T-cell (primary cell): ENCODE measurements at regions not wholly inside any gene's neighbourhood (a gene's known extent, or its start where the extent isn't known, plus 50 kb on each side); places are given as distances from the start of the nearest gene placed in this dataset.

ENCODE experiments used
- ATAC-seq, 4 experiments: fragments of 200-7000 bp in 3 of 4; fragments of 150-1000 bp in 1 of 4; cut with Tn5 transposase; replicated peaks in 1 of 4; 1 replicate in 3 of 4; 2 replicates in 1 of 4; pipeline ENCODE4 v1.10.0; 2021; ENCODE audit warnings: moderate library complexity in 3 of 4, mild to moderate bottlenecking in 2 of 4, moderate number of reproducible peaks in 1 of 4
- CTCF ChIA-PET, 2 donors: fragments of 300-600 bp; sonication (Branson Sonifier 250); formaldehyde crosslinking; loops; one replicate each; lab custom pipeline; 2022; ENCODE audit warnings: antibody characterized with exemption in 2 of 2; lab: Charles Lee
- POLR2A ChIA-PET, 2 donors: fragments of 300-600 bp; sonication (Branson Sonifier 250); formaldehyde crosslinking; loops; one replicate each; lab custom pipeline; 2022; ENCODE audit warnings: antibody characterized with exemption in 2 of 2; lab: Charles Lee
- DNase-seq, 35 experiments: peaks; one replicate each; pipeline versions ENCODE4 v3.0.0 to v3.0.0-alpha.2; 2013 to 2023
- H3K27ac ChIP-seq: one replicate; pipeline ENCODE4 v1.5.1; 2013; ENCODE audit warnings: low read length
- H3K27me3 ChIP-seq, 2 experiments: replicated peaks in 1 of 2; 1 replicate in 1 of 2; 2 replicates in 1 of 2; pipeline versions ENCODE4 v1.6.1 to v1.7.0; 2013; ENCODE audit warnings: low read length in 1 of 2, mixed read lengths in 1 of 2; ENCODE audit not compliant: control insufficient read depth in 2 of 2, insufficient read depth in 2 of 2; ENCODE audit errors: extremely low read depth in 1 of 2
- H3K36me3 ChIP-seq, 2 donors: 1 replicate in 1 of 2; 2 replicates in 1 of 2; pipeline versions ENCODE4 v1.6.1 to v1.7.0; 2013; ENCODE audit warnings: low read length in 1 of 2; ENCODE audit not compliant: control insufficient read depth in 2 of 2, insufficient read depth in 1 of 2; ENCODE audit errors: extremely low read depth in 1 of 2
- H3K4me1 ChIP-seq, 2 experiments: 1 replicate in 1 of 2; 2 replicates in 1 of 2; pipeline versions ENCODE4 v1.6.1 to v1.7.0; 2013; ENCODE audit warnings: low read length in 2 of 2, mixed read lengths in 1 of 2; ENCODE audit not compliant: insufficient read depth in 2 of 2, control insufficient read depth in 1 of 2; ENCODE audit errors: extremely low read depth in 1 of 2
- H3K4me3 ChIP-seq, 2 donors: 1 replicate in 1 of 2; 2 replicates in 1 of 2; pipeline versions ENCODE4 v1.5.1 to v1.7.0; 2013; ENCODE audit warnings: mild to moderate bottlenecking in 2 of 2, low read length in 1 of 2, moderate library complexity in 1 of 2; ENCODE audit not compliant: control insufficient read depth in 1 of 2; ENCODE audit errors: extremely low read depth in 1 of 2
- H3K9me3 ChIP-seq: 2 replicates; pipeline ENCODE4 v1.7.0; 2013
- H3K27ac Mint-ChIP-seq, 2 donors: one replicate each; pipeline ENCODE4 v1.8.0; 2020 to 2021; ENCODE audit warnings: mild to moderate bottlenecking in 2 of 2, mixed read lengths in 2 of 2
- H3K27me3 Mint-ChIP-seq, 2 donors: one replicate each; pipeline ENCODE4 v1.8.0; 2021 to 2022; ENCODE audit warnings: mixed read lengths in 2 of 2
- H3K36me3 Mint-ChIP-seq: one replicate; pipeline ENCODE4 v1.8.0; 2021; ENCODE audit warnings: mixed read lengths
- H3K4me1 Mint-ChIP-seq, 3 donors: one replicate each; pipeline ENCODE4 v1.8.0; 2020 to 2022; ENCODE audit warnings: mixed read lengths in 3 of 3, mild to moderate bottlenecking in 1 of 3
- H3K4me3 Mint-ChIP-seq, 3 donors: one replicate each; pipeline ENCODE4 v1.8.0; 2020 to 2022; ENCODE audit warnings: mild to moderate bottlenecking in 3 of 3, mixed read lengths in 3 of 3, moderate library complexity in 3 of 3
- H3K9me3 Mint-ChIP-seq, 3 donors: one replicate each; pipeline ENCODE4 v1.8.0; 2020 to 2022; ENCODE audit warnings: mixed read lengths in 3 of 3
- WGBS: methylation state at CpG from one replicate; pipeline ENCODE4 v1.1.5; 2013; ENCODE audit warnings: missing lambda C conversion rate; ENCODE audit not compliant: insufficient coverage; 5-methylcytosine and 5-hydroxymethylcytosine counted together

- H3K27me3 ChIP-seq: no peaks in the 10 kb centered on the region
- no CpG with 5 or more reads among the region's 1 CpG for WGBS
- ChIA-PET CTCF (no interaction called here), POLR2A (no interaction called here)
- Mint-ChIP-seq H3K9me3 (peaks cover 0 to 4% (median 3%) of the 10 kb centered on the region in 3 donors), H3K4me3 (no peak overlapping the region), H3K27ac (no peak overlapping the region), H3K27me3 (no peaks in the 10 kb centered on the region), H3K4me1 (no peaks in the 10 kb centered on the region), H3K36me3 (no peaks in the 10 kb centered on the region)
- ATAC-seq: no peak
- no peaks in the 10 kb centered on the region for H3K4me1 ChIP-seq
- H3K36me3 ChIP-seq: no peaks in the 10 kb centered on the region
- no peaks in the 10 kb centered on the region for H3K9me3 ChIP-seq
- DNase-seq: no peak
- no peak overlapping the region for H3K27ac ChIP-seq
- H3K4me3 ChIP-seq: no peak overlapping the region
These were observed 598.3 kb upstream of the FAM174A start for GRCh38 chr5:99936911-99937310.

- H3K9me3 Mint-ChIP-seq: peaks cover 0 to 2% (median 0%) of the 10 kb centered on the region in 3 donors
- no peak for DNase-seq
- Histone ChIP-seq H3K27me3 (no peaks in the 10 kb centered on the region), H3K4me3 (no peak overlapping the region), H3K27ac (no peak overlapping the region), H3K4me1 (no peaks in the 10 kb centered on the region), H3K36me3 (no peaks in the 10 kb centered on the region), H3K9me3 (no peaks in the 10 kb centered on the region)
- H3K27me3 Mint-ChIP-seq: no peaks in the 10 kb centered on the region
- no peaks in the 10 kb centered on the region for H3K36me3 Mint-ChIP-seq
- no peaks in the 10 kb centered on the region for H3K4me1 Mint-ChIP-seq
- ChIA-PET CTCF (no interaction called here), POLR2A (no interaction called here)
- no peak overlapping the region for H3K4me3 Mint-ChIP-seq
- no peak for ATAC-seq
- H3K27ac Mint-ChIP-seq: no peak overlapping the region
These were observed 605.4 kb upstream of the FAM174A start for GRCh38 chr5:99929806-99930135.

GRCh38 chr5:99929067-99929805 lies 605.9 kb upstream of the FAM174A start:
- H3K9me3 ChIP-seq: no peaks in the 10 kb centered on the region
- H3K27me3 ChIP-seq: no peaks in the 10 kb centered on the region
- H3K4me1 Mint-ChIP-seq: no peaks in the 10 kb centered on the region
- H3K4me3 ChIP-seq: no peak overlapping the region
- no peaks in the 10 kb centered on the region for H3K27me3 Mint-ChIP-seq
- no peak for DNase-seq
- no peaks in the 10 kb centered on the region for H3K4me1 ChIP-seq
- ATAC-seq: no peak
- no peak overlapping the region for H3K27ac Mint-ChIP-seq
- H3K36me3 Mint-ChIP-seq: no peaks in the 10 kb centered on the region
- ChIA-PET POLR2A (no interaction called here), CTCF (no interaction called here)
- no peak overlapping the region for H3K4me3 Mint-ChIP-seq
- H3K9me3 Mint-ChIP-seq: peaks cover 0 to 2% (median 0%) of the 10 kb centered on the region in 3 donors
- H3K36me3 ChIP-seq: no peaks in the 10 kb centered on the region
- 83% methylated on average over 2 of the region's 2 CpGs for WGBS
- no peak overlapping the region for H3K27ac ChIP-seq

GRCh38 chr5:99928490-99928889 lies 606.7 kb upstream of the FAM174A start:
- H3K27ac Mint-ChIP-seq: no peak overlapping the region
- Histone ChIP-seq H3K4me3 (no peak overlapping the region), H3K27me3 (no peaks in the 10 kb centered on the region), H3K36me3 (no peaks in the 10 kb centered on the region), H3K27ac (no peak overlapping the region), H3K9me3 (no peaks in the 10 kb centered on the region), H3K4me1 (no peaks in the 10 kb centered on the region)
- ATAC-seq: no peak
- H3K4me3 Mint-ChIP-seq: no peak overlapping the region
- H3K4me1 Mint-ChIP-seq: no peaks in the 10 kb centered on the region
- no peaks in the 10 kb centered on the region for H3K9me3 Mint-ChIP-seq
- no peak for DNase-seq
- POLR2A ChIA-PET: no interaction called here
- CTCF ChIA-PET: no interaction called here
- 86% methylated on average over 3 of the region's 4 CpGs for WGBS
- no peaks in the 10 kb centered on the region for H3K36me3 Mint-ChIP-seq
- no peaks in the 10 kb centered on the region for H3K27me3 Mint-ChIP-seq

- H3K36me3 ChIP-seq: no peaks in the 10 kb centered on the region
- H3K27me3 Mint-ChIP-seq: no peaks in the 10 kb centered on the region
- no peak overlapping the region for H3K27ac ChIP-seq
- H3K4me3 Mint-ChIP-seq: no peak overlapping the region
- H3K27ac Mint-ChIP-seq: no peak overlapping the region
- DNase-seq: no peak
- no peaks in the 10 kb centered on the region for H3K4me1 Mint-ChIP-seq
- no peak overlapping the region for H3K4me3 ChIP-seq
- no peaks in the 10 kb centered on the region for H3K4me1 ChIP-seq
- no peaks in the 10 kb centered on the region for H3K9me3 Mint-ChIP-seq
- ATAC-seq: no peak
- H3K36me3 Mint-ChIP-seq: no peaks in the 10 kb centered on the region
- H3K27me3 ChIP-seq: no peaks in the 10 kb centered on the region
- H3K9me3 ChIP-seq: no peaks in the 10 kb centered on the region
- CTCF ChIA-PET: no interaction called here
- WGBS: no CpG with 5 or more reads among the region's 1 CpG
- POLR2A ChIA-PET: no interaction called here
These were observed 608.7 kb upstream of the FAM174A start for GRCh38 chr5:99926463-99926862.

GRCh38 chr5:99922386-99922785 lies 612.8 kb upstream of the FAM174A start:
- ATAC-seq (no peak), DNase-seq (no peak)
- no peaks in the 10 kb centered on the region for H3K9me3 Mint-ChIP-seq
- POLR2A ChIA-PET: no interaction called here
- Histone ChIP-seq H3K4me1 (no peaks in the 10 kb centered on the region), H3K27me3 (no peaks in the 10 kb centered on the region), H3K36me3 (no peaks in the 10 kb centered on the region), H3K4me3 (no peak overlapping the region), H3K27ac (no peak overlapping the region), H3K9me3 (no peaks in the 10 kb centered on the region)
- H3K4me1 Mint-ChIP-seq: no peaks in the 10 kb centered on the region
- CTCF ChIA-PET: no interaction called here
- H3K27me3 Mint-ChIP-seq: no peaks in the 10 kb centered on the region
- no peak overlapping the region for H3K27ac Mint-ChIP-seq
- H3K36me3 Mint-ChIP-seq: no peaks in the 10 kb centered on the region
- H3K4me3 Mint-ChIP-seq: no peak overlapping the region

GRCh38 chr5:99911971-99912370 lies 623.2 kb upstream of the FAM174A start:
- Mint-ChIP-seq H3K27me3 (no peaks in the 10 kb centered on the region), H3K4me1 (no peaks in the 10 kb centered on the region), H3K9me3 (peaks cover 0 to 6% (median 4%) of the 10 kb centered on the region in 3 donors), H3K27ac (no peak overlapping the region), H3K4me3 (no peak overlapping the region), H3K36me3 (no peaks in the 10 kb centered on the region)
- ATAC-seq: no peak
- DNase-seq: no peak
- Histone ChIP-seq H3K27me3 (no peaks in the 10 kb centered on the region), H3K27ac (no peak overlapping the region), H3K9me3 (no peaks in the 10 kb centered on the region), H3K4me3 (no peak overlapping the region), H3K4me1 (no peaks in the 10 kb centered on the region), H3K36me3 (no peaks in the 10 kb centered on the region)
- ChIA-PET CTCF (no interaction called here), POLR2A (no interaction called here)
- WGBS: no CpG with 5 or more reads among the region's 1 CpG
